HuH-7 (cell line): ENCODE measurements at regions not wholly inside any gene's neighbourhood (a gene's known extent, or its start where the extent isn't known, plus 50 kb on each side); places are given as distances from the start of the nearest gene placed in this dataset.

ENCODE experiments used
- DNase-seq: peaks from one replicate; pipeline ENCODE4 v3.0.0; 2011; ENCODE audit warnings: low spot score

GRCh38 chr16:85401917-85402766 lies 211.0 kb upstream of the GSE1 start:
- DNase-seq, result no peak

- DNase-seq, result no peak
Measured at GRCh38 chr16:85402910-85403692, 210.0 kb upstream of the GSE1 start.

DNA sequence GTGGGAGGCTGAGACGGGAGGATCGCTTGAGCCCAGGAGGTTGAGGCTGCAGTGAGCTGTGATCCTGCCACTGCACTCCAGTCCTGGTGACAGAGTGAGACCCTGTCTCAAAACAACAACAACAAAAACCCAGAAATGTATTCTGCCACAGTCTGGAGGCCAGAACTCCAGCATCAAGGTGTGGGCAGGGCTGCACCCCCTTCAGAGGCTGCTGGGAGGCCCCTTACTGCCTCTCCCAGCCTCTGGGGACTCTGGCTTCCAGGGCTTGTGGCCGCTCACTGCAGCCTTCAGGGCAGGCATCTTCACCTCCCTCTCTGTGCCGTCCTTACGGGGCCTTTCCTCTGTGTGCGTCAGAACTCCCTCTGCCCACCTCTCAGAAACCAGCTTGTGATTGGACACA lies 209.4 kb upstream of the GSE1 start:
- no peak for DNase-seq

DNA sequence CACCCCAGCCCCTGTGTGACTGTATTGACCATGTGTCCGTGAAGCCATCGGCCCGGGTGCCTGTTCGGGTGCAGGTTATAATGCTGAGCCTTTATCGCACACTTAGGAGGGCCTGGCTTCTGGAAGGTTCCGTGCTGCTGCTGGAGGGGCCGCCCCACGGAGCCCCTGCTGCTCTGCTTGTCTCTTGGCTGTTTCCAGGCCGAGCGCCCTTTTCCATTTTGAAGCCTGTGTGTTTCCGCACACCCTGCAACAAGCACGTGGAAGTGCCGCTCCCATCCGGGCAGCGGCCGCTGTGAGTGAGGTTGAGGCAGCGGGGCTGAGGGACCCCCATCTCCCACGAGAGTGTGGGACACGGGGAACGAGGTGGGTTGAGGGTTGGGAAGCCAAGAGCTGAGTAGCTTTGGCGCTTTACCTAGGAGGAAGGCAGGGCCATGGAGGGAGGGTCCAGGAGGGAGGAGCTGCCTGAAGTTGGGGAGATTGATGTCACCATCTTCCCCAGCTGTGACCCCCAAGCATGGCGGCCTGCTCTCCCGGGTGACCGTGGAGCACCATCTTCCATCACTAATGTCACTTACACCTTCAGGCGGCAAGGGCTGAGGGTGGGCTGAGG lies 200.1 kb upstream of the GSE1 start:
- no peak for DNase-seq

DNA sequence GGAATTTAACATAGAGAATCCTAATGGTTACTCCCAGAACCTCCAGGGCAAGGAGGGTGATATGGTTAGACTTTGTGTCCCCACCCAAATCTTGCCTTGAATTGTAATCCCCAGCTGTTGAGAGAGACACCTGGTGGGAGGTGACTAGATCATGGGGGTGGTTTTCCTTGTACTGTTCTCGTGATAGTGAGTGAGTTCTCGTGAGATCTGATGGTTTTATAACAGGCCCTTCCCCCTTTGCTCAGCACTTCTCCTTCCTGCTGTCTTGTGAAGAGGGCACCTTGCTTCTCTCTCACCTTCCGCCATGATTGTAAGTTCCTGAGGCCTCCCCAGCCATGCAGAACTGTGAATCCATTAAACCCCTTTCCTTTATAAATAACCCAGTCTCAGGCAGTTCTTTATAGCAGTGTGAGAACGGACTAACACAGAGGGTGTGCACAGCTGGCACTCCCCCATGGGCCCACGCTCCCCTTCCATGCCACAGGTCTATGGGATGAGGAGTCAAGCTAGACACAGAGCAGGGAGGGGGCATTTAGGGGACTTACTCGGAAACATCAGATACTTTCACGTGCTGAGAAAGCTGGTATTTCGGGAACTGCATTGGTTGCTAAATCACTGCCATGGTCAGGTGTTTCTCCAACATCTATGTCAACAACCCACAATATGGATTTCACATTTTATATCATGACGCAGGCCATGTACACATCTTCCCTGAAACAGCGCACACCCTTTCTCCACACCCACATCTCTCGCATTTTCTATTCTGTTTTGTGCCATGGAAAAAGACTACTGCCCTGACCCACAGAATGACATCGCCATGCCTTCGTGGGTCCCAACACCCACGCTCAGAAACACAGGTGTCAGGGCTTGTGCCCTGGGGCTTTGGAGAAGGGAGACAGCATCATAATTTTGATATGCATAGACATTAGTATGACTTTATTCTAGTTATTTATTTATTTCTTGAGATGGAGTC lies 199.1 kb upstream of the GSE1 start:
- no peak for DNase-seq

DNA sequence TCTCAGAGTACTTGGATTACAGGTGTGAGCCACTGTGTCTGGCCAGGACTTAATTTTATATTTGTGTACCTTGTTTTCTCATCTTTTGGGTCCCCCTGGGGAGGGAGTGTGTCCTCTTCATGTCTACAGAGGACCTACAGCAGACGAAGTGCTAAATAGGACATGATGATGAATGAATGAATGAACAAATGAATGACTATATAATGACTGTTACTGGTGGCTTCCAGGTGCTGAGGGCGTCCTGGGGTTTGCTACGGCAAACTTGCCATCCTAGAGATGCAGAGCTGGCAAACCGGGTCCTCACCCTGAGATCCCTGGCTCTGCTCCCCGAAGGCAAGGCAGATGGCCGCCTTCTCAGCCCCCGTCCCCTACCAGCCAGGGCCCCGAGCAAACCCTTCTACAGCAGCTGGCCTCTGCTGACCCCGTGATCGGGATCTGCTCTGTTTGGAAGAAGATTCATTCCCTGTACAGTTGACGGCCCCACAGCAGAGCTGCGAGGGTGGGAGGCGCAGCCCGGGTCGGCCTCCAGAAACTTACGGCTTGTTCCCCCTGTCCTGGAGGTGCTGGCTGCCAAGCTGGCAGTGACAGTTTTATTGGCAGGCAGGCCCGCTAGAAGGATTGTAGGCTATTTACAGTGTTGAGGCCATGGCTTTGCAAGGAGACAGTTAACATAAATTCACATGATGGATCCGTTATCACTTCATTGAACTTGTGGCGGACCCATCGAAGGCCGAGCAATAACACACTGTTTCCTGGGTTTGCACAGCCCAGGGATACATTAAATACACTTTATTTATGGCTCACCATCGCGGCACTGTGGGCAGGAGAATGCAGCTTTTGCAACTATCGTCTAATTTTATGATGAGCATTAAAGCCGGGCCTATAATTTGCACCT lies 197.7 kb upstream of the GSE1 start:
- DNase-seq, result no peak

DNA sequence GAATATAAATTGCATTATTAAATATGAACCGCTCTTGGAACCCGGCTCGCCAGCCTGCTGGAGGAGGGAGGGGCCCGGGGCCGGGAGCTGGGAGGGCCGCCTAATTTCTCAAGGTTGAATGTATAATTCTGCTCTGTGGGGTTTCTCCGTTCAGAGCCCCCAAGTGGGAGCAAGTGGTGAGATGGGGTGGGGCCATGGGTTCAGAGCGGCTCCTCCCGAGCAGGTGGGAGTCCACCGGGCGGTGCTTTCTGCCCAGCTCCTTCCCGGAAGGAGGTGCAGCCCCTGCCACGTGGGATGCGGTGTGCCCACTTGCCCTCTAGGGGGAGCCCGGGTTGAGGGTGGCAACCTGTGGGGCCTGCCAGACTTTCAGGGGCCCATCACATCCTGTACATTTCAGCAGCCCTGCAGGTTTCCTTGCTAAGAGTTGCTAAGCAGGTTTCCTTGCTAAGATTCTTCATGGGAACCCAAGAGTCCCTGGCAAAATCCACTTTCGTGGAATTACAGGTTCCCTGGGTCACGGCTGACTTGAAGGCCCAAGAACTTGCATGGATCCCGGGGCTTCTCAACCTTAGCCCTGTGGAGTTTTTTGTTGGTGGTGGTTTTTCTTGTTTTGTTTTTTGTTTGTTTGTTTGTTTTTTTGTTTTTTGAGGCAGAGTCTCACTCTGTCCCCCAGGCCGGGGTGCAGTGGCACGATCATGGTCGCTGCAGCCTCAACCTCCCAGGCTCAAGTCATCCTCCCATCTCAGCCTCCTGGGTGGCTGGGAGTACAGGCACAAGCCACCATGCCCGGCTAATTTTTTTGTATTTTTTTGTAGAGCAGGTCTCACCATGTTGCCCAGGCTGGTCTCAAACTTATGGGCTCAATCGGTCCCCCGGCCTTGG lies 196.7 kb upstream of the GSE1 start:
- peak; percentile 92 for DNase-seq

GRCh38 chr16:85417156-85417860 lies 195.8 kb upstream of the GSE1 start:
- DNase-seq, result no peak

GRCh38 chr16:85418978-85419491 lies 194.1 kb upstream of the GSE1 start:
- peak; percentile 66 for DNase-seq

DNA sequence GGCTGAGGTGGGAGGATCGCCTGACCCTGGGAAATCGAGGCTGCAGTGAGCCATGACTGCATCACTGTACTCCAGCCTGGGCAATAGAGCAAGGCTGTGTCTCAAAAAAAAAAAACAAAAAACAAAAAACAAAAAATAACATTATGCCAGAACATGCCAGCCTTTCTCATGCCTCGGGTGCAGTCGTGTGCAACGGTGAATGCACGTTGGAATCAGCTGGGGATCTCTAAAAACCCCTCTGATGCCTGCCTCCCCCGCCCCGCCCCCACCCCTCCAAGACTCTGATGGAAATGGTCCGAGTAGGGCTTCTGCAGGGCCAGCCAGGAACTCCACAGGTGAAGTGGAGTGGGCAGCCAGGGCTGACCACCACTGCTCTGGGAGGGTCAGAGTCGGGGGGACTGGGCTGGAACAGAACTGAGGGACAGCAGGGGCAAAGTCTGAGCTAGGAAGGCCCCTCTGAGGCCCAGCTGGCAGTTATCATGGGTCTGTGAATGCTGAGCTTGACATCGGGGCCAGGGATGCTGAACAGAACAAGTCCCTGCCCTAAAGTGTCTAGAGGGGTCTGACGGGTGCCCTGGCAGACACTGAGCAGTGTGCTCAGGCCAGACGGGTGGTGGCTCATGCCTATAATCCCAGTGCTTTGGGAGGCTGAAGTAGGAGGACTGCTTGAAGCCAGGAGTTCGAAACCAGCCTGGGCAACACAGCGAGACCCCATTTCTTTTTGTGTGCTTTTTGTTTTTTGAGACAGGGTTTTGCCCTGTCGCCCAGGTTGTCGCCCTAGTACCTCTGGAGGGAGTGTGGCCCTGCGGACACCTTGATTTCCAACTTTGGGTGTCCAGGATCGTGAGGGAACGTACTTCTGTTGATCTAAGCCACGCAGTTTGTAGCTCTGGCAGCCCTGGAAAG lies 193.4 kb upstream of the GSE1 start:
- DNase-seq, result no peak

DNA sequence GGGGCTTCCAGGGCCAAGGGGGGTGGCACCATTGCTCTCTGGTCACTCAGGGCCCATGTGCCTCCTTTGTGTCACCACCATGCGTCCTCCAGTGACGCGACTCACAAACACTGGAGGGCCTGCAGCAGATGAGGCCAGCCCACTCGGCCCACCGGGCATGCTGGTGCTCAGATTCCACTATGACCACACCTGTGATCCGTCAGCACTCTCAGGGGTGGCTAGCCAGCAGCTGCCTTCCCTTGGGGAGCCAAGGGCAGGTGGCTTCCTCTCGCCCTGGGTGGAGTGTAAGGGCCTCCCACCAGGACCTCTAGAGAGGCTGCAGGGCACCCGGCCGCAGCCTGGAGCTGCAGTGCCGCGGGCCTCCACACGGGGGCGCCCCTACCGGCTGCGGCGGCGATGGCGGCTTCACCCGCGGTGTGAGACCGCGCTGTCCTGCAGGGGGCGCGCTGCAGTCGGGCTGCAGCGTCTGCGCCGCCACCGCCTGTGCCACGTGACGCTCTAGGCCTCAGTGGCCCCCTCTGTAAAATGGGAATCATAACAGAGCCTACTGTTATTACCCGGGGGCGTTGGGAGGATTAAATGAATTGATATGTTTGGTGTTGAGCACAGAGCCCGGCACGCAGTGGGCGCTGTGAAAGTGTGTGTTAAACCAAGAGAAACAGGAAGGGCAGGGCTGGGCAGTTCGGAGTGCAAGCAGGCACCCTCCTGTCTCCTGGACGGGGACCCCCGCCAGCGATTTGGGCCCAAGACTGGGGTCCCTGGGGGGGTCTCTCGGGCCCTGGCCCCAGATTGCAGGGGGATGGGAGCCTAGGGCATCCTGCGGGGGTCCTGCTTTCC lies 192.4 kb upstream of the GSE1 start:
- peak; percentile 92 for DNase-seq

- DNase-seq, result no peak
Measured at GRCh38 chr16:85421338-85422195, 191.6 kb upstream of the GSE1 start.

- DNase-seq, result peak; percentile 79
Measured at GRCh38 chr16:85422196-85422631, 190.9 kb upstream of the GSE1 start.

DNA sequence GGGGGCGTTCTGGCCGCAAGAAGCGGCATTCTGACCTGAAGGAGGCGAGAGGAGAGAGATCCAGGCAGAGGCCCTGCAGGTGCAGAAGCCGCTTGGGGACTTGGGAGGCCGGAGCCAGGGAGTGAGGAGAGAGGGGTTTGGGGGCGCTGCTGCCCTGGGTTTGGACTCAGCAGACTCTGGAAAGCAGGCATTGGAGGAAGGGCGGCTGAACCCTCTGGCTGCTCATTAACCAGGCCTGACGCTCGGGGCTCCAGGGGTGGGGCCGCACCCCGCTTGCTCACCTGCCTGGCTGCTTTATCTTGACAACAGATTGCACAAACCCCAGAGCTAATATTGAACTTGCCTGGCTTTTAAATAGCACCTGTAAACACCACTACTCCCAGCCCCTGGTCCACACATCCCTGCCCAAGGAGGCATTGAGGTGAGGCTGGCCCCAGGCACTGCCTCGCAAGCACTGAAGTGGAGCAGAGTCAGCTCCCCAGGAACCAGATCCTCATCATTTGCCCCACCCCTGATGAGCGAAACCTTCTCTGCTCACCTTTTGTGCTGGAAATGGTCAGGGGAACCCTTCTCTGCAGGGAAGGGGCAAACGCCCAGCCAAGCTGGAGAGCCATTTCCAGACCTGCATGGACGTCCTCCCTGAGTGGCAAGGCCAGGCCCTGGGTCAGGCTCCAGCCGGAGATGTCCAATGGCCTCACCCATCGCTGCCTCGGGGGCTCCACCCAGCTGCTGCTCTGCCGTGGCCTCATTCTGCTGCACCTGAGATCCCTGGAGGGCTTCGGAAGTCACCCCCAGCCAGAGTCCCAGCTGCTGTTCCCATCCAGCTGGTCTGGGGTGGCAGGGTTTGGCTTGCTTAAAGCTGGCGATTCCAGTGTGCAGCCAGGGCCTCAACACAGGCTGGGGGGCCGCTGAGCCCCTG lies 190.2 kb upstream of the GSE1 start:
- peak; percentile 79 for DNase-seq

DNA sequence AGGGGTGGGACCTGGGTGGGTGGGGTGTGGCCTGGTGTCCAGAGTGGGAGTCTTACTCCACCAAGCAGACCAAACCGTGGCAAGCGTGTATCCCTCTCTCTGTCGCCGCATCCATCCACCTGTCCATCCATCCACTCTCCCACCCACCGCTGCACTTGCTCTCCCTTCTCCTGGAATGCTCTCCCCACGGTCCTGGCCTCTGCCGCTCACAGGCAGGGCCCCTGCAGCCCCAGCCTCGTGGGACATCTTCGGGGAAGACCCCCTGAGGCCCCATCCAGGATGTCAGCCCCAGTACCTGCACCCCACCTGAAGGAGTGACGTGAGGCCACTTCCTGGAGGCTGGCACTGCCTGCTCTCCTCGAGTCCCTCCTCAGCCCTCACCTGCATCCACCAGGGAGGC lies 189.5 kb upstream of the GSE1 start:
- no peak for DNase-seq
